Globus pallidus (tissue), 1 donor: ENCODE measurements at regions not wholly inside any gene's neighbourhood (a gene's known extent, or its start where the extent isn't known, plus 50 kb on each side); places are given as distances from the start of the nearest gene placed in this dataset.
A peak's percentile ranks its signal among the peaks of the same experiment; 100 is the strongest.

Experiments used
- DNase-seq: peaks from one replicate; pipeline ENCODE4 v3.0.0-alpha.2; 2015; ENCODE audit warnings: low spot score

GRCh38 chr7:8937204-8937603 is 503.8 kb downstream of the NXPH1 start:
- no peak for DNase-seq

- DNase-seq, result no peak
These were observed 504.8 kb downstream of the NXPH1 start for GRCh38 chr7:8938044-8938805.

GRCh38 chr7:8939446-8939845 is 506.0 kb downstream of the NXPH1 start:
- no peak for DNase-seq

- DNase-seq, result no peak
These were observed 530.3 kb downstream of the NXPH1 start for GRCh38 chr7:8963722-8964121.

GRCh38 chr7:8965177-8965576 is 531.8 kb downstream of the NXPH1 start:
- DNase-seq, result no peak

GRCh38 chr7:8973601-8974000 is 540.2 kb downstream of the NXPH1 start:
- DNase-seq, result no peak

- no peak for DNase-seq
These were observed 542.3 kb downstream of the NXPH1 start for GRCh38 chr7:8975681-8976080.

- DNase-seq, result no peak
These were observed 549.1 kb downstream of the NXPH1 start for GRCh38 chr7:8982338-8982992.

- DNase-seq, result no peak
These were observed 551.8 kb downstream of the NXPH1 start for GRCh38 chr7:8985255-8985654.

- DNase-seq, result no peak
These were observed 554.9 kb downstream of the NXPH1 start for GRCh38 chr7:8988267-8988666.

GRCh38 chr7:8991159-8991558 is 557.8 kb downstream of the NXPH1 start:
- DNase-seq, result no peak

- peak; percentile 15 for DNase-seq
These were observed 565.4 kb downstream of the NXPH1 start for GRCh38 chr7:8998762-8999161.

- no peak for DNase-seq
These were observed 580.5 kb downstream of the NXPH1 start for GRCh38 chr7:9013940-9014339.

- DNase-seq, result no peak
These were observed 583.9 kb downstream of the NXPH1 start for GRCh38 chr7:9017286-9017685.

GRCh38 chr7:9022456-9022855 is 589.0 kb downstream of the NXPH1 start:
- DNase-seq, result no peak

- DNase-seq, result no peak
These were observed 590.4 kb downstream of the NXPH1 start for GRCh38 chr7:9023675-9024294.

GRCh38 chr7:9026121-9026520 is 592.7 kb downstream of the NXPH1 start:
- peak; percentile 70 for DNase-seq

- no peak for DNase-seq
These were observed 594.6 kb downstream of the NXPH1 start for GRCh38 chr7:9028012-9028411.

GRCh38 chr7:9029681-9030530 is 596.5 kb downstream of the NXPH1 start:
- DNase-seq, result no peak

- DNase-seq, result no peak
These were observed 597.6 kb downstream of the NXPH1 start for GRCh38 chr7:9030976-9031375.

- DNase-seq, result no peak
These were observed 598.0 kb downstream of the NXPH1 start for GRCh38 chr7:9031386-9031785.

GRCh38 chr7:9036080-9036479 is 602.7 kb downstream of the NXPH1 start:
- DNase-seq, result no peak
